DMS153 treated with DMSO at 0.1 percent for 48 hours (cell line): ENCODE measurements at regions not wholly inside any gene's neighbourhood (a gene's known extent, or its start where the extent isn't known, plus 50 kb on each side); places are given as distances from the start of the nearest gene placed in this dataset.
A peak's percentile ranks its signal among the peaks of the same experiment; 100 is the strongest.
"Not testable (repeated sequence)": the region's sequence is repeated elsewhere in the genome, so short reads cannot be mapped to it uniquely, and the experiment has no call there.

Source experiments
- DNase-seq: peaks from one replicate; lab custom pipeline; 2025; ENCODE audit not compliant: unreplicated experiment; lab: John Stamatoyannopoulos, UW

DNA sequence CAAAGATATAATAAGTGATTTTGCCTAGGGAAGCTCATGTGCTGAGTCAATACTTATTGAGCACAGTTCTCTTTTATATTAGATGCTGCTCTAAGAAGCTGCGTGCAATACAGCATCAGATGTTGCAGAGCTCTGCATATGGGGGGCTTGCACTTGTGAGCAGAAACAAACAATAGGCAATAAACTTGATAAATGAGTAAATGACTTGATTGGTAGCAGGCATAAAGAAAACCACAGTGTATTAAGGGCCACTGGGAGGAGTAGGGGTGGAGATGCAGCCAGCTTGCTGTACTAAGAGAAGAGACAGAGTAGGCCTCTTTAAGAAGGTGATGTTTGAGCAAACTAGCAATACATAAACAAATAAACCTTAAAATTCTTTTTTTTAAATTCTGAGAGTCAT lies 598.5 kb upstream of the ADAMTS5 start:
- DNase-seq: no peak

- DNase-seq: peak; percentile 11
These were observed 597.9 kb upstream of the ADAMTS5 start for GRCh38 chr21:27564684-27565301.

DNA sequence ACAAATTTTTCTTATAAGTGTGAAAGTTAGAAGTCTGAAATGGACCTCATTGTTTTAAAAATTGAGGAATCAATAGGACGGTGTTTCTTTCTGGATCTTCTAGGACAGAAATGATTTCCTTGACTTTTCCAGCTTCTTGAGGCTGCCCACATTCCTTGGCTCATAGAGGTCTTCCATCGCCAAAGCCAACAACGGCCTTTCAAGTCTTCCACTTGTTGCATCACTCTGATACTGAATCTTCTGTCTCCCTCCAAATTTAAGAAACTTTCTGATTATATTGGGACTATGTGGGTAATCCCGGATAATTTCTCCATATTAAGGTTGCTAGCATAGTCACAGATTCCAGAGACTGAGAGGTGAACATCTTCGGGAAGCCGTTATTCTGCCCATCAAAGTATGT lies 595.4 kb upstream of the ADAMTS5 start:
- no peak for DNase-seq

GRCh38 chr21:27561116-27561515 lies 594.2 kb upstream of the ADAMTS5 start:
- DNase-seq: no peak

- no peak for DNase-seq
These were observed 590.5 kb upstream of the ADAMTS5 start for GRCh38 chr21:27557356-27557755.

GRCh38 chr21:27555996-27556395 lies 589.1 kb upstream of the ADAMTS5 start:
- no peak for DNase-seq

DNA sequence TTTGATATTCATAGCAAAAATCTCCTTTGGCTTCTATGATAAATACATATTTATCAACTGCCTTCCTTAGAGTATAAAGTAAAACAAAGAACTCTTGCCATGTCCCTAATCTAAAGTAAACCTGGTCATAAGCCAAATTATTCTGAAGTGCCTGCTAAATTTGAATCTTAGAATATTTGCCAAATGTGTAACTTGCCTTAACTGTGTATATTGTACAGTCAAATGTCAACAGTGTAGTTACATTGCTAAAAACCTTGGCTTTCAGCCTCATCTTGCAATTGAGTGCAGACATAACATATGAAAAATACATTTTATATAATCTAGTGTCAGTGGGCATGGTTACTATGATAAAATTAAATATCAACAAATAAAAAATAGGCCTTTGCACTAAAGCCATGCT lies 583.4 kb upstream of the ADAMTS5 start:
- DNase-seq: no peak

- DNase-seq: no peak
These were observed 581.6 kb upstream of the ADAMTS5 start for GRCh38 chr21:27548486-27548885.

- DNase-seq: no peak
These were observed 579.0 kb upstream of the ADAMTS5 start for GRCh38 chr21:27545754-27546349.

- not testable (repeated sequence) for DNase-seq
These were observed 575.2 kb upstream of the ADAMTS5 start for GRCh38 chr21:27542126-27542525.

DNA sequence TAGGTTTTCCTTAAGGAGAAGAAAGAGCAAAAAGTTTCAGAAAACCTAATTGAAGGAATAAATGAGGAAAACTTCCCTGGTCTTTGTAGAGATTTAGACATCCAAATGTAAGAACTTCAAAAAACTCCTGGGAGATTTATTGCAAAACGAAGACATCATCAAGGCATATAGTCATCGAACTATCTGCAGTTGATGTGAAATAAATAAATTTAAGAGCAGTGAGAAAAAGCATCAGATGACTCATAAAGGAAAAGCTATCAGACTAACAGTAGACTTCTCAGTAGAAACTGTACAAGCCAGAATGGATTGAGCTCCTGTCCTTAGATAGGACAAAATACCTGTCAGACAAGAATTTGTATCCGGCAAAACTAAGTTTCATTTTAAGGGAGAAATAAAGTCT lies 569.4 kb upstream of the ADAMTS5 start:
- DNase-seq: no peak

DNA sequence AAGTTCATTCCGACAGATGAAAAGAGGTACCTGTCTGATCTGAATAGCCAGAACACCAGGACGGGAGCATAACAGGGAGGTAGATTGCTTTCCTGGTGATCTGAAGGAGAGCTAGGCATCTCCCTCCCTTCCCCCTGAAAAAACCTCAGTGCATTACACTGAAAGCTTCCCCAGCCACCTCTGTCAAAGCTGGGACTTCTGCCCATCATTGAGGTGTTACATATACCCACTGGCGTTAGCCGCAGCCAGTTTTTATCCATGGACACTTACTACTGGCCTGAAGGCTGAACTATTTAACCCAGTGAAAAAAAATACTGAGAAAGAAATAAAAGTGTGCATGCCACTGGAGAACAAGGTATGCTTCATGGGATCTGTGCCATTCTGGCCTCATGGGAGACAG lies 568.3 kb upstream of the ADAMTS5 start:
- DNase-seq: no peak

GRCh38 chr21:27534206-27534605 lies 567.3 kb upstream of the ADAMTS5 start:
- no peak for DNase-seq

DNA sequence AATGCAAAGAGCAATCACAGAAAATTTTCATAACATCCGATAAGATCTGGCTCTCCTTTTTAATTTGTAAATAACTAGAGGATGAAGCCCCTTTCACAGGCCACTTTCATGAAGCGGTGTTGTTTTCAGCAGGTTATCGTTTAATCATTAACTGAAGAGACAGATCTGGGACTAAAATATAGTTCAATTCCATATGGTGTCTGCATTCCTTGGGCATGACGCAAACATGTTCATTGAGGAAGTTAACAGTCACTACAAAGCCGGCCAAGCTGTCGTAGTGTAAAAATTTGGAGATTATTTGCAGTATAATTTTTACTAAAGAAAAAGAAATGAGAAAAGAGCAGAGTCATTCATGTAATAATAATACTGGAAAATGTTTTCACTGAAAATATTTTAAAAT lies 565.2 kb upstream of the ADAMTS5 start:
- no peak for DNase-seq

GRCh38 chr21:27528697-27529096 lies 561.8 kb upstream of the ADAMTS5 start:
- DNase-seq: no peak

- DNase-seq: no peak
These were observed 559.6 kb upstream of the ADAMTS5 start for GRCh38 chr21:27526451-27526850.

GRCh38 chr21:27525780-27526179 lies 558.9 kb upstream of the ADAMTS5 start:
- no peak for DNase-seq

DNA sequence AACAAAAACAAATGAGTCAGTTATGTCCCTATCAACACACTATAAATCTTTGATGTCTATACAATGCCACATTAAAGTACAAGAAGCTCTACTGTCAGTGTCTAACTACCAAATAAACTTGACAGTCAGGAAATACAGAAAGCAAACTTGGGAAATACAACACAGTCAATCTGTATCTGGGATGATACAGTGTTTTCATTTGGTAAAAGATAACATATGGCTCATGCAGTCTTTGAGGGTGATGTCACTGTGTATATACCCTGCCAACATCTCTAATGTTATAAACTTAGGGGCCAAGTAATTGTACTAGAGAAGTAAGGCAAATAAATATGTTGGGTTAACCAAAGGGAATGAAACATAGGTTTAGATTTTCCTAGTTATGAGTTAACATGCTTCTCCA lies 552.5 kb upstream of the ADAMTS5 start:
- DNase-seq: no peak

GRCh38 chr21:27517177-27517576 lies 550.3 kb upstream of the ADAMTS5 start:
- not testable (repeated sequence) for DNase-seq

DNA sequence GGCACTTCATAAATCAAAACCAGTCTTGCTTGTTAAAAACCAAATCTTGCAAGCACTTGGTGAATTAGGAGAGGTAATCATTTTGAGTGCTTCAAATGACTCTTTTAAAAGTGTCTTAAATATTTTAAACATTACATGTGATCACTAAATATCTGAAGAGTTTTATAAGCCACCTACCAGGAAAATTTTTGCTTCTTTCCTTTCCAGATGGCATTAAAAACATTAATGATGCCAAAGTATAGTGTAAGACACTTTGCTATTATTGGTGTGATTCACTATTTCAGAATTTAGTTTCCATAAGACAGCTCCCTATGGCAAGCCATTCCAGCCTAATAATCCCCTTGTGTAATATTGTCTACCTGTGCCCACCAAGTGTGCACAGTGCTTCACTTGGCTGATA lies 548.8 kb upstream of the ADAMTS5 start:
- no peak for DNase-seq

- DNase-seq: no peak
These were observed 546.9 kb upstream of the ADAMTS5 start for GRCh38 chr21:27513825-27514224.

GRCh38 chr21:27513016-27513415 lies 546.1 kb upstream of the ADAMTS5 start:
- DNase-seq: no peak

- no peak for DNase-seq
These were observed 544.3 kb upstream of the ADAMTS5 start for GRCh38 chr21:27511233-27511632.
